C4-2B (cell line): ENCODE measurements at regions not wholly inside any gene's neighbourhood (a gene's known extent, or its start where the extent isn't known, plus 50 kb on each side); places are given as distances from the start of the nearest gene placed in this dataset.
"Not testable (repeated sequence)": the region's sequence is repeated elsewhere in the genome, so short reads cannot be mapped to it uniquely, and the experiment has no call there.

ENCODE experiments used
- CTCF ChIP-seq: fragments of 450-650 bp; conservative IDR thresholded peaks from 2 replicates; pipeline ENCODE4 v1.5.1; 2017; ENCODE audit warnings: mild to moderate bottlenecking
- ZFX ChIP-seq: fragments of 450-650 bp; IDR thresholded peaks from 2 replicates; pipeline ENCODE4 v1.6.1; 2017

- not testable (repeated sequence) for TF ChIP-seq CTCF, ZFX
Measured at GRCh38 chr10:46717264-46717663, 138.3 kb downstream of the SYT15 start.
